Kidney glomerular epithelial cell (primary cell): ENCODE measurements at regions not wholly inside any gene's neighbourhood (a gene's known extent, or its start where the extent isn't known, plus 50 kb on each side); places are given as distances from the start of the nearest gene placed in this dataset.

Experiments
- DNase-seq: peaks from one replicate; lab custom pipeline; 2025; lab: John Stamatoyannopoulos, UW

- no peak for DNase-seq
Observed at GRCh38 chr9:88692827-88693226, 157.8 kb downstream of the NXNL2 start.

DNA sequence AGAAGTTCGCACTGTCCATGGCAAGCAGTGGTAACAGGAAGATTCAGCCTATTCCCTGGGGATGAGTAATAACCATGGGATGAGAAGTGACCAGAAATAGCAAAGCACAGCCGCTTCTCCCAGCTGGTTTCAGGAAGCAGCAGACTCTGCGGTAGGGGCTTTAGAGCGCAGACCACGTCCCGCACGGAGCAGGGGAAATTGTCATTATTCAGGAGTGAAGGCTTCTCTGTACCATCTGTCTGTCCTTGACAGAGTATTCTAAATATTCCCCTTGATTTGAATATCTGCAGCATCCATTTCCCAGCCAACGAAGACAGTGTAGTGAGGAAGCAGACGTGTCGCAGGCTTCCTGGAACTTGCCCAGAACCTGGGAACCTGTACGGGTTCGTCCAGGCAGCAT is 159.6 kb downstream of the NXNL2 start:
- no peak for DNase-seq

- DNase-seq: no peak
Observed at GRCh38 chr9:88696501-88696900, 161.5 kb downstream of the NXNL2 start.

DNA sequence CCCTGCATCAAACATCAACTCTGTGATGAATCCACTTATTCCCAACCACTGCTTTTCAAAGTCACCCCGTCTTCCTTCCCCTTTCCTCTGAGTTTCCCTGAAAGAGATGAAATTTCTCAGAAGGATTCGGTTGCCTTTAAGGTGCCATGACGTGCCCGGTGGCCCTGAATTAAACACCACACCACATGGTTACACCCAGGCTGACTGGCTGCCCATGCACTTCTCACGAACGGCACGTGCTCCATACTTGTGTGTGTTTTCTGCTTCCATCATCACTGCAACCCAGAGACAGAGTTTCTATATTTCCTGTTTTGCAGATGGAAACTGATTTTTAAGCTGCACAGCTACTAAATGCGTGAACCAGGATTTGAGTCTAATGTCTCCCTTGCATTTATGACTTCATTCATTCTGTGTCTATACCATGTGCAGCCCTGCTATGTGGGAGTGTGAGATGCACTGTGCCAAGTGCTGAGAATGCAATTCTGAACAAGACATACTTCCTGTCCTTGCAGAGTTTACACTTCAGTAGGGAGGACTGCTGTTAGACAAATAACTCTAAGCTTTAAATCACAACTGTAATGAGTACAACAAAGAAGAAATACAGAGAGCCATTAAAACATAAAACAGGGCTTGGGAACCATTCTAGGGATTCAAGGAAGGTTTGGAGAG is 162.9 kb downstream of the NXNL2 start:
- DNase-seq: no peak

- DNase-seq: no peak
Observed at GRCh38 chr9:88702985-88703384, 168.0 kb downstream of the NXNL2 start.

DNA sequence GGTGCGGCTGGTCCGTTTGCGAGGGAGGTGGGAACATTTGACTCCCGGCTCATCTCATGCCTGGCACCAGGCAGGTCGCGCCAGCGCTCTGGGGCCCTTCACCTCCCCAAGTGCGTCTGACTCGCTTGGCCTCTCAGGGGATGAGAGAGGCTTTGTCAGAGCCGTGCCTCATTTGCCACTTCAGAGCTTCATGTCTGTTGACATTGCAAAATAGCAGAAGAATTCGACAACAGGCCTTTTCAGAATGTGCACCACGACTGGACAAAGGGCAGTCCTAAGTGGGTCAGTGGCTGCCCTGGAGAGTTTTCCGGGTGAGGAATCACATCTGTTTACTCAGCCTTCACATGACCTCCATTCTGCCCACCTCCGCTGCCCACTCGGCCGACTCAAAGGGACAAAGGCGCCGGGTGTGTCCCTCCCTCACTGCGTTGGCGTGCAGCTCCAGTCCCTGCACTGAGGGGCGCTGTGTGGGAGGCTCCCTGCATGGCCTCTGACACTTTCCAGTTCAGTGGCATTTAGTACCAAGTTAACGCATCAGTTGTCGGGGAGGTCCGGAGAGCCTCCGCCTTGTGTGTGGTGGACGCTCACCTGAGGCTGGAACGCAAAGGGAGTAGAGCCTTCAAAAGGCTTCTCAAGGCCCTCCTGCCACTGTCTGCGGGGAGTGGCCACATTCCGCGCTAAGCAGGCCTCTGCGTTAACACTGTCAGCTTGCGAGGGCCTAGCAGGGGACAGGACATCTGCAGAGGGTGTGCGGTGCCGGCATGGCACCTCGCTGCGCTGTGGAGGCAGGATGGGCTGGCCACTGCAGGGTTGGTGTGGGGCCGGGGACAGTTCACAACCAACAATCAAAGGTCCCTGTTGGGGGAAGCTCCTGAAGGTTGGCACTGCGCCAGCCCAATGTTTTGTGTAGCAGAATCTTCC is 171.5 kb downstream of the NXNL2 start:
- DNase-seq: peak; percentile 96

- no peak for DNase-seq
Observed at GRCh38 chr9:88710449-88710848, 175.5 kb downstream of the NXNL2 start.

- no peak for DNase-seq
Observed at GRCh38 chr9:88711719-88712118, 176.7 kb downstream of the NXNL2 start.

DNA sequence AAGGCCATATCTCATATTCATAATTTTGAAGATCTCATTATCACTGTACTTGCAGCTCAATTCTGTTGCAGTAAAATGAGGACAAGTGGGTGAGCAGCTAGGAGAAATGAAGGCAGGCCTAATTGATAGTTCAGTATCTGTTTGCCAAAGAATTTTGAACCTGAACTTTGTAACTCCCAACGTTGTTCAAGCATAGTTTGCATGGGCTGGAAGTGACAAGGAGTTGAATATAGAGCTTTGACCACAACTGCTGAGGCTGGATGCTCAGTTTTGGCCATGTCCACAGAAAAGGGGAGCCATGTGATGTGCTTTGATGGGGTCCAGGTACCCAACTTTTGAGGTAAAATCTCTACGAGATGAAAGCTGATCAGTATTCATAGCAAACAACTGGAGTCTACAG is 177.5 kb downstream of the NXNL2 start:
- DNase-seq: no peak

DNA sequence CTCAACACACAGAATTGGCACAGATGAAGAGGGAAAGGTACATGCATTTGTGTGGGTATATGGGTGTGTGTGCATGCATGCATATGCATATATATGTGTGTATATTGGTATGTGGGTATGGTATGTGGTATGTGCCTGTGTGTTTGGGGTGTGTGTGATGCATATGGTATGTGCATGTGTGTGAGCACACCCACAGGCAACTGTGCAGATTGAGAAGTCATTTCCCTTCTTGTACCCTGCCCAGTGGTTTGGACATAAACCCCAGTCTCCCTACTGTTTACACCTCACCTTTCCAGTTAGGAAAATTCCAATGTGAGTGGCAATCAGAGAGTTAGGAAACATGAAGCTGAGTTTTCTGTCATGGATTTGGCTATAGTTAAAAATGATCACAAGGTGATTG is 178.0 kb downstream of the NXNL2 start:
- DNase-seq: no peak

DNA sequence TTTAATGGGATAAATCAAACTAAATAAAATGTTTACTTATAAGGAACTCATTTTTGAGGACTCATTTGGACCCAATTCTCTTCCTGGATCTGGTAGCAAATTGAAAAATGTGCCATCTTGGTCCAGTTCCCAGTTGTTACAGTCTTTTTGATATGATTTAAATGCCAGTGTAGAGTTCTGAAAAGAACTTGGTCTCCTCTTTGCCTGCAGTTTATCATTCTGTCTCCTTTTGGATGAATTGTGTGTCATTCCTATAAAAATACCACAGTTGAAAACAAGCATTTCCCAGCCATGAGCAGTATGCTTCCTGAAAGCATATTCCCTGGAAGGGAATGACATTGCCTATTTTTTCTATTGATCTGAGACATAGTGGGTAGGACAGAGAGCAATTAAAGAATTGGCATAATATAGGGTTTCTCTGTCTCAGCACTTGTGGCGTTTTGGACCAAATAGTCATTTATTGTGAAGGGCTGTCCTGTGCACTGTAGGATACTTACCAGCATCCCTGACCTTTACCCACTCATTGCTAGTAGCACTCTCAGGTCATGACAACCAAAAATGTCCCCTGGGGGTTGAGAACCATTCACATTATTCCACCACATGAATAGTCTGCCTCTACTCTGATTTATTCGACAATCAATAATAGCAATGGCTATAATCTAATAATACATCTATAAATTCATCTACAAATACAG is 181.8 kb downstream of the NXNL2 start:
- DNase-seq: no peak

DNA sequence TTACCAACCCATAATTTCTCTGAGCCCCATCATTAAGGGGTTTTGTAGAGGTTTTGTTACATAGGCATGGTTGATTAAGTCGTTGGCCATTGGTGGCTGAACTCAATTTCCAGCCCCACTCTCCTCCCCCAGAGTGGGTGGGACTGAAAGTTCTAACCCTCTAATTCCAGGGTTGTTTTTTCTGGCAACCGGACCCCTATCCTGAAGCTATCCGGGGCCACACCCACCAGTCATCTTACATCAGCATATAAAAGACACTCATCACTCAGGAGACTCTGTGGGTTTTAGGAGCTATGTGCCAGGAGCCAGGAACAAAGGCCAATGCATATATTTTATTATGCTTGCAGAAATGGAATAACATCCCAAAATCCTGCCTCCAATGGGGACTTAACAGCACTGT is 186.0 kb downstream of the NXNL2 start:
- no peak for DNase-seq

GRCh38 chr9:88721495-88722279 is 186.7 kb downstream of the NXNL2 start:
- DNase-seq: no peak

GRCh38 chr9:88722753-88723152 is 187.8 kb downstream of the NXNL2 start:
- peak; percentile 12 for DNase-seq

- DNase-seq: no peak
Observed at GRCh38 chr9:88723751-88724150, 188.8 kb downstream of the NXNL2 start.

GRCh38 chr9:88724331-88724730 is 189.4 kb downstream of the NXNL2 start:
- no peak for DNase-seq

- DNase-seq: no peak
Observed at GRCh38 chr9:88725300-88726019, 190.5 kb downstream of the NXNL2 start.

GRCh38 chr9:88726803-88727202 is 191.8 kb downstream of the NXNL2 start:
- DNase-seq: no peak

- DNase-seq: no peak
Observed at GRCh38 chr9:88730780-88731179, 195.8 kb downstream of the NXNL2 start.

- DNase-seq: no peak
Observed at GRCh38 chr9:88732128-88732527, 197.2 kb downstream of the NXNL2 start.
